ENCODE measurements at regions not wholly inside any gene's neighbourhood (a gene's known extent, or its start where the extent isn't known, plus 50 kb on each side); places are given as distances from the start of the nearest gene placed in this dataset.
A peak's percentile ranks its signal among the peaks of the same experiment; 100 is the strongest.

GRCh38 chr22:27383896-27384295, 417.7 kb downstream of the MN1 start:
- H3K27ac ChIP-seq (replicated peaks; ENCODE audit: low read length), result no peak overlapping the region
- H3K14ac ChIP-seq (ENCODE audit: low read length), result no peak overlapping the region
- no peak overlapping the region for H2BK120ac ChIP-seq (ENCODE audit: low read depth, low read length)
- peaks cover 12 to 19% of the 10 kb centered on the region in 2 donors for H3K4me1 ChIP-seq (ENCODE audit: control insufficient read depth in 2 of 2, insufficient read depth in 1 of 2, low read depth in 1 of 2, low read length in 2 of 2)
- no peak overlapping the region for H3K9ac ChIP-seq (ENCODE audit: low read depth, low read length, poor library complexity)
- no peak overlapping the region for H2AFZ ChIP-seq (ENCODE audit: low read length)
- no CpG with 5 or more reads among the region's 3 CpGs for WGBS, 2 donors (ENCODE audit: extremely low coverage in 2 of 2, insufficient read length in 2 of 2, insufficient replicate concordance in 1 of 2)
- no peak overlapping the region for H3K23ac ChIP-seq (ENCODE audit: low read depth, low read length, poor library complexity)
- H3K79me1 ChIP-seq (ENCODE audit: low read depth, low read length), result no peaks in the 10 kb centered on the region
- no peak overlapping the region for H3K4me3 ChIP-seq (ENCODE audit: low read length in 2 of 2)
- no peak overlapping the region for H2BK15ac ChIP-seq (ENCODE audit: low read length)
- no peak overlapping the region for H2AK5ac ChIP-seq (ENCODE audit: low read depth, low read length)
- no peak overlapping the region for H3K4me2 ChIP-seq (ENCODE audit: insufficient read depth, low read length, poor library complexity, severe bottlenecking)
- H4K8ac ChIP-seq (ENCODE audit: low read depth, low read length), result no peak overlapping the region
- no peak overlapping the region for H2BK12ac ChIP-seq (ENCODE audit: low read length)
- H3K18ac ChIP-seq (ENCODE audit: low read length), result no peak overlapping the region
- DNase-seq (ENCODE audit: low spot score), result no peak
- H3K27me3 ChIP-seq (ENCODE audit: control insufficient read depth in 3 of 3, insufficient read depth in 3 of 3, low read depth in 1 of 3, low read length in 3 of 3), result no peaks in the 10 kb centered on the region
- no peak overlapping the region for H3K4ac ChIP-seq (ENCODE audit: low read length)
- H2BK5ac ChIP-seq (ENCODE audit: low read length), result no peak overlapping the region
- H3K9me3 ChIP-seq (replicated peaks in 1 of 2; ENCODE audit: control insufficient read depth in 2 of 2, insufficient read depth in 1 of 2, low read depth in 1 of 2, low read length in 2 of 2), result no peaks in the 10 kb centered on the region
- H3K36me3 ChIP-seq (replicated peaks in 1 of 2; ENCODE audit: control insufficient read depth in 2 of 2, insufficient read depth in 2 of 2, low read length in 2 of 2), result no peaks in the 10 kb centered on the region
- no peak overlapping the region for H4K91ac ChIP-seq (ENCODE audit: low read depth, low read length, poor library complexity)

- Histone ChIP-seq H3K18ac (ENCODE audit: low read length) (peak overlapping the region; percentile 28), H3K14ac (ENCODE audit: low read length) (no peak overlapping the region), H3K79me1 (ENCODE audit: low read depth, low read length) (no peaks in the 10 kb centered on the region), H3K4me1 (ENCODE audit: control insufficient read depth in 2 of 2, insufficient read depth in 1 of 2, low read depth in 1 of 2, low read length in 2 of 2) (peaks cover 12 to 23% of the 10 kb centered on the region in 2 donors), H2AK5ac (ENCODE audit: low read depth, low read length) (no peak overlapping the region), H3K9me3 (replicated peaks in 1 of 2; ENCODE audit: control insufficient read depth in 2 of 2, insufficient read depth in 1 of 2, low read depth in 1 of 2, low read length in 2 of 2) (no peaks in the 10 kb centered on the region), H4K91ac (ENCODE audit: low read depth, low read length, poor library complexity) (no peak overlapping the region), H2BK15ac (ENCODE audit: low read length) (no peak overlapping the region), H3K23ac (ENCODE audit: low read depth, low read length, poor library complexity) (no peak overlapping the region), H3K9ac (ENCODE audit: low read depth, low read length, poor library complexity) (peak overlapping the region; percentile 14), H3K4ac (ENCODE audit: low read length) (no peak overlapping the region), H2BK12ac (ENCODE audit: low read length) (no peak overlapping the region), H3K36me3 (replicated peaks in 1 of 2; ENCODE audit: control insufficient read depth in 2 of 2, insufficient read depth in 2 of 2, low read length in 2 of 2) (no peaks in the 10 kb centered on the region), H3K4me3 (ENCODE audit: low read length in 2 of 2) (no peak overlapping the region), H4K8ac (ENCODE audit: low read depth, low read length) (no peak overlapping the region), H3K4me2 (ENCODE audit: insufficient read depth, low read length, poor library complexity, severe bottlenecking) (no peak overlapping the region), H2BK5ac (ENCODE audit: low read length) (peak overlapping the region; percentile 44), H3K27ac (replicated peaks; ENCODE audit: low read length) (no peak overlapping the region), H2AFZ (ENCODE audit: low read length) (no peak overlapping the region), H2BK120ac (ENCODE audit: low read depth, low read length) (no peak overlapping the region), H3K27me3 (ENCODE audit: control insufficient read depth in 3 of 3, insufficient read depth in 3 of 3, low read depth in 1 of 3, low read length in 3 of 3) (no peaks in the 10 kb centered on the region)
- DNase-seq (ENCODE audit: low spot score), result no peak
- no CpG with 5 or more reads among the region's 16 CpGs for WGBS, 2 donors (ENCODE audit: extremely low coverage in 2 of 2, insufficient read length in 2 of 2, insufficient replicate concordance in 1 of 2)
These were observed 416.1 kb downstream of the MN1 start for GRCh38 chr22:27385261-27385998.

- no peak overlapping the region for H4K91ac ChIP-seq (ENCODE audit: low read depth, low read length, poor library complexity)
- no peak overlapping the region for H2BK120ac ChIP-seq (ENCODE audit: low read depth, low read length)
- no peak for DNase-seq (ENCODE audit: low spot score)
- no peak overlapping the region for H4K8ac ChIP-seq (ENCODE audit: low read depth, low read length)
- no peak overlapping the region for H2AFZ ChIP-seq (ENCODE audit: low read length)
- no peak overlapping the region for H2BK12ac ChIP-seq (ENCODE audit: low read length)
- H2AK5ac ChIP-seq (ENCODE audit: low read depth, low read length), result no peak overlapping the region
- H3K14ac ChIP-seq (ENCODE audit: low read length), result no peak overlapping the region
- no peaks in the 10 kb centered on the region for H3K79me1 ChIP-seq (ENCODE audit: low read depth, low read length)
- H3K23ac ChIP-seq (ENCODE audit: low read depth, low read length, poor library complexity), result peak overlapping the region; percentile 11
- H2BK15ac ChIP-seq (ENCODE audit: low read length), result peak overlapping the region; percentile 18
- H3K27ac ChIP-seq (replicated peaks; ENCODE audit: low read length), result no peak overlapping the region
- H3K36me3 ChIP-seq (replicated peaks in 1 of 2; ENCODE audit: control insufficient read depth in 2 of 2, insufficient read depth in 2 of 2, low read length in 2 of 2), result no peaks in the 10 kb centered on the region
- H3K18ac ChIP-seq (ENCODE audit: low read length), result peak overlapping the region; percentile 76
- no peak overlapping the region for H3K9ac ChIP-seq (ENCODE audit: low read depth, low read length, poor library complexity)
- no peaks in the 10 kb centered on the region for H3K9me3 ChIP-seq (replicated peaks in 1 of 2; ENCODE audit: control insufficient read depth in 2 of 2, insufficient read depth in 1 of 2, low read depth in 1 of 2, low read length in 2 of 2)
- H3K4me3 ChIP-seq (ENCODE audit: low read length in 2 of 2), result no peak overlapping the region
- H3K27me3 ChIP-seq (ENCODE audit: control insufficient read depth in 3 of 3, insufficient read depth in 3 of 3, low read depth in 1 of 3, low read length in 3 of 3), result no peaks in the 10 kb centered on the region
- H3K4ac ChIP-seq (ENCODE audit: low read length), result no peak overlapping the region
- H3K4me1 ChIP-seq (ENCODE audit: control insufficient read depth in 2 of 2, insufficient read depth in 1 of 2, low read depth in 1 of 2, low read length in 2 of 2), result peaks cover 12 to 16% of the 10 kb centered on the region in 2 donors
- WGBS, 2 donors (ENCODE audit: extremely low coverage in 2 of 2, insufficient read length in 2 of 2, insufficient replicate concordance in 1 of 2), result no CpG with 5 or more reads among the region's 7 CpGs
- H3K4me2 ChIP-seq (ENCODE audit: insufficient read depth, low read length, poor library complexity, severe bottlenecking), result no peak overlapping the region
- peak overlapping the region; percentile 44 for H2BK5ac ChIP-seq (ENCODE audit: low read length)
These were observed 415.4 kb downstream of the MN1 start for GRCh38 chr22:27386186-27386585.

- H3K9ac ChIP-seq (ENCODE audit: low read depth, low read length, poor library complexity), result no peak overlapping the region
- H3K4ac ChIP-seq (ENCODE audit: low read length), result no peak overlapping the region
- H3K27me3 ChIP-seq (ENCODE audit: control insufficient read depth in 3 of 3, insufficient read depth in 3 of 3, low read depth in 1 of 3, low read length in 3 of 3), result no peaks in the 10 kb centered on the region
- no peaks in the 10 kb centered on the region for H3K36me3 ChIP-seq (replicated peaks in 1 of 2; ENCODE audit: control insufficient read depth in 2 of 2, insufficient read depth in 2 of 2, low read length in 2 of 2)
- H3K27ac ChIP-seq (replicated peaks; ENCODE audit: low read length), result no peak overlapping the region
- H3K4me2 ChIP-seq (ENCODE audit: insufficient read depth, low read length, poor library complexity, severe bottlenecking), result no peak overlapping the region
- H4K8ac ChIP-seq (ENCODE audit: low read depth, low read length), result no peak overlapping the region
- H3K79me1 ChIP-seq (ENCODE audit: low read depth, low read length), result no peaks in the 10 kb centered on the region
- peak overlapping the region; percentile 62 for H2AFZ ChIP-seq (ENCODE audit: low read length)
- no peak overlapping the region for H4K91ac ChIP-seq (ENCODE audit: low read depth, low read length, poor library complexity)
- no peak overlapping the region for H3K4me3 ChIP-seq (ENCODE audit: low read length in 2 of 2)
- peak overlapping the region; percentile 83 for H2AK5ac ChIP-seq (ENCODE audit: low read depth, low read length)
- DNase-seq (ENCODE audit: low spot score), result no peak
- H3K9me3 ChIP-seq (replicated peaks in 1 of 2; ENCODE audit: control insufficient read depth in 2 of 2, insufficient read depth in 1 of 2, low read depth in 1 of 2, low read length in 2 of 2), result no peaks in the 10 kb centered on the region
- no peak overlapping the region for H3K23ac ChIP-seq (ENCODE audit: low read depth, low read length, poor library complexity)
- no peak overlapping the region for H2BK12ac ChIP-seq (ENCODE audit: low read length)
- WGBS, 2 donors (ENCODE audit: extremely low coverage in 2 of 2, insufficient read length in 2 of 2, insufficient replicate concordance in 1 of 2), result no CpG with 5 or more reads among the region's 6 CpGs
- H2BK120ac ChIP-seq (ENCODE audit: low read depth, low read length), result no peak overlapping the region
- H3K18ac ChIP-seq (ENCODE audit: low read length), result no peak overlapping the region
- H3K14ac ChIP-seq (ENCODE audit: low read length), result no peak overlapping the region
- H2BK15ac ChIP-seq (ENCODE audit: low read length), result peak overlapping the region; percentile 32
- H3K4me1 ChIP-seq (ENCODE audit: control insufficient read depth in 2 of 2, insufficient read depth in 1 of 2, low read depth in 1 of 2, low read length in 2 of 2), result peaks cover 12 to 19% of the 10 kb centered on the region in 2 donors
- H2BK5ac ChIP-seq (ENCODE audit: low read length), result no peak overlapping the region
These were observed 414.0 kb downstream of the MN1 start for GRCh38 chr22:27387561-27387960.

Measured in neuronal stem cell (in vitro differentiated cells).